ENCODE measurements at regions not wholly inside any gene's neighbourhood (a gene's known extent, or its start where the extent isn't known, plus 50 kb on each side); places are given as distances from the start of the nearest gene placed in this dataset.
"Not testable (repeated sequence)": the region's sequence is repeated elsewhere in the genome, so short reads cannot be mapped to it uniquely, and the experiment has no call there.

DNA sequence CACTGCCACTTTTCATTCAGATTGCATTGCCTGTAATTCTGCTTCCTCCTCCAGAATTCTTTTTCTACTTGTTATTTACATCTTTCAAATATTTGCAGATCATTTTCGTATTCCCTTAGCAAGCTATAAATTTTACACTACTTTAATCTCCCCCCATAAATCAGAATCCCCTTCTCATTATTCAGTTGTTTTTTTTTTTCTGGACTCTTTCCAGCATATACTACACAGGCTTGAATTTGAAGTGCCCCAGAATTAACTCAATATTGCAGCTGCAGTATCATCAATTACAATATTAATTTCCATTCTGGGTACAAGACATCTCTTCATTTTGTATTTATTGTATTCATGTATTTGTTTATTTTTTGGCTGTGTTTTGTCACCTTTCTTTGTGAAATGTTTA is 1494.3 kb downstream of the AMY1C start:
- no peak overlapping the region for H3K27ac ChIP-seq
- intact Hi-C loops (cut with DNase I; ENCODE audit: low total_unique reads) = no loop called here
- no peaks in the 10 kb centered on the region for H3K36me3 ChIP-seq
- TF ChIP-seq, protein P1, sequence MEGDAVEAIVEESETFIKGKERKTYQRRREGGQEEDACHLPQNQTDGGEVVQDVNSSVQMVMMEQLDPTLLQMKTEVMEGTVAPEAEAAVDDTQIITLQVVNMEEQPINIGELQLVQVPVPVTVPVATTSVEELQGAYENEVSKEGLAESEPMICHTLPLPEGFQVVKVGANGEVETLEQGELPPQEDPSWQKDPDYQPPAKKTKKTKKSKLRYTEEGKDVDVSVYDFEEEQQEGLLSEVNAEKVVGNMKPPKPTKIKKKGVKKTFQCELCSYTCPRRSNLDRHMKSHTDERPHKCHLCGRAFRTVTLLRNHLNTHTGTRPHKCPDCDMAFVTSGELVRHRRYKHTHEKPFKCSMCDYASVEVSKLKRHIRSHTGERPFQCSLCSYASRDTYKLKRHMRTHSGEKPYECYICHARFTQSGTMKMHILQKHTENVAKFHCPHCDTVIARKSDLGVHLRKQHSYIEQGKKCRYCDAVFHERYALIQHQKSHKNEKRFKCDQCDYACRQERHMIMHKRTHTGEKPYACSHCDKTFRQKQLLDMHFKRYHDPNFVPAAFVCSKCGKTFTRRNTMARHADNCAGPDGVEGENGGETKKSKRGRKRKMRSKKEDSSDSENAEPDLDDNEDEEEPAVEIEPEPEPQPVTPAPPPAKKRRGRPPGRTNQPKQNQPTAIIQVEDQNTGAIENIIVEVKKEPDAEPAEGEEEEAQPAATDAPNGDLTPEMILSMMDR (IDR thresholded peaks at IDR 0.05 in 8 of 11, conservative IDR thresholded peaks at IDR 0.05 in 3 of 11) = no peak
- TF ChIP-seq POLR2A (IDR thresholded peaks at IDR 0.05) = no peak
- TF ChIP-seq POLR2AphosphoS5 (IDR thresholded peaks at IDR 0.05) = no peak
- no peak overlapping the region for H3K4me3 ChIP-seq
- no peaks in the 10 kb centered on the region for H3K27me3 ChIP-seq (replicated peaks in 1 of 7)
- WGBS, 5 donors = 21 to 44% (median 27%) methylated on average over 1 of the region's 1 CpG
- H3K4me1 ChIP-seq = no peaks in the 10 kb centered on the region
- H3K9me3 ChIP-seq = peaks cover 0 to 28% (median 10%) of the 10 kb centered on the region in 8 donors
- no peak for DNase-seq

DNA sequence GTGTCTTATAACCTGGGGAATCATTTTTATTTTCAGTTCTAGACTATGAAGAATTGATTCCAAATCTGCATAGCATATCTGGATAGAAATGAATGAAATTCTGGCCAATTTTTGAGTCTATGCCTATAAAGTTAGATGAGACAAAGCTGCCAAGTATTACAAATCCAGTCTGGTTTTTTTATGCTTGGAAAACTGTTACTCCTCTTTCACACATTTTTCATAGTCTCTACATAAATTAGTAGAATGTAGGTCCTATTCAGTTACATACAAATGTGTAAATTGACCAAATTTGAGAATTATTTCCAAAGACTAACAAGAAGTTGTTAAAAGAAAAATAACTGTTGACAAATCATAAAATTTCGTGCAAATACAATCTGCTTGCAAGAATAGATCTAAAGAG is 1505.2 kb downstream of the AMY1C start:
- WGBS, 5 donors = 55 to 73% (median 63%) methylated on average over 1 of the region's 1 CpG
- Histone ChIP-seq H3K27ac (no peak overlapping the region), H3K4me1 (no peaks in the 10 kb centered on the region), H3K27me3 (replicated peaks in 1 of 7) (no peaks in the 10 kb centered on the region), H3K4me3 (no peak overlapping the region), H3K9me3 (peaks cover 0 to 18% (median 3%) of the 10 kb centered on the region in 8 donors), H3K36me3 (no peaks in the 10 kb centered on the region)
- TF ChIP-seq POLR2AphosphoS5 (IDR thresholded peaks at IDR 0.05) (no peak), POLR2A (IDR thresholded peaks at IDR 0.05) (no peak)
- TF ChIP-seq, protein P1 (IDR thresholded peaks at IDR 0.05 in 8 of 11, conservative IDR thresholded peaks at IDR 0.05 in 3 of 11) = no peak
- DNase-seq = no peak
- intact Hi-C loops (cut with DNase I; ENCODE audit: low total_unique reads) = no loop called here

GRCh38 chr1:105260001-105260400 is 1510.3 kb downstream of the AMY1C start:
- no peak overlapping the region for H3K4me3 ChIP-seq
- H3K27ac ChIP-seq = no peak overlapping the region
- TF ChIP-seq, protein P1 (IDR thresholded peaks at IDR 0.05 in 8 of 11, conservative IDR thresholded peaks at IDR 0.05 in 3 of 11) = no peak
- TF ChIP-seq POLR2AphosphoS5 (IDR thresholded peaks at IDR 0.05) (no peak), POLR2A (IDR thresholded peaks at IDR 0.05) (no peak)
- H3K9me3 ChIP-seq = peaks cover 0 to 42% (median 24%) of the 10 kb centered on the region in 8 donors
- no peaks in the 10 kb centered on the region for H3K27me3 ChIP-seq (replicated peaks in 1 of 7)
- DNase-seq = no peak
- H3K36me3 ChIP-seq = no peaks in the 10 kb centered on the region
- intact Hi-C loops (cut with DNase I; ENCODE audit: low total_unique reads) = no loop called here
- WGBS, 5 donors = 76 to 87% (median 78%) methylated on average over 7 of the region's 7 CpGs
- H3K4me1 ChIP-seq = no peaks in the 10 kb centered on the region

- WGBS, 5 donors = 60 to 82% (median 69%) methylated on average over 2 of the region's 2 CpGs
- H3K4me3 ChIP-seq = no peak overlapping the region
Measured at GRCh38 chr1:105270966-105271365, 1521.3 kb downstream of the AMY1C start.

GRCh38 chr1:105272376-105272775 is 1522.7 kb downstream of the AMY1C start:
- intact Hi-C loops (cut with DNase I; ENCODE audit: low total_unique reads); DNase-seq; H3K36me3 ChIP-seq; H3K27ac ChIP-seq; H3K4me1 ChIP-seq; H3K27me3 ChIP-seq (replicated peaks in 1 of 7); H3K4me3 ChIP-seq: not testable (repeated sequence)
- H3K9me3 ChIP-seq = peaks cover 0 to 29% (median 10%) of the 10 kb centered on the region in 8 donors
- WGBS, 5 donors = 93 to 98% (median 95%) methylated on average over 8 of the region's 8 CpGs

More at GRCh38 chr1:105270966-105271365, 1521.3 kb downstream of the AMY1C start:
- DNase-seq = no peak
- intact Hi-C loops (cut with DNase I; ENCODE audit: low total_unique reads) = no loop called here
- Histone ChIP-seq H3K27me3 (replicated peaks in 1 of 7) (no peaks in the 10 kb centered on the region), H3K27ac (no peak overlapping the region), H3K36me3 (no peaks in the 10 kb centered on the region), H3K9me3 (peaks cover 0 to 29% (median 10%) of the 10 kb centered on the region in 8 donors), H3K4me1 (no peaks in the 10 kb centered on the region)
- TF ChIP-seq POLR2AphosphoS5 (IDR thresholded peaks at IDR 0.05) (no peak), POLR2A (IDR thresholded peaks at IDR 0.05) (no peak)
- TF ChIP-seq, protein P1 (IDR thresholded peaks at IDR 0.05 in 8 of 11, conservative IDR thresholded peaks at IDR 0.05 in 3 of 11) = no peak
